GM10266 (cell line): ENCODE measurements at regions not wholly inside any gene's neighbourhood (a gene's known extent, or its start where the extent isn't known, plus 50 kb on each side); places are given as distances from the start of the nearest gene placed in this dataset.

ENCODE experiments used
- DNase-seq: peaks from one replicate; pipeline ENCODE4 v3.0.0; 2012; ENCODE audit errors: extremely low spot score
- TF ChIP-seq, protein P1 (sequence below): IDR thresholded peaks from 2 replicates; pipeline ENCODE4 v1.5.1; 2012; ENCODE audit warnings: mild to moderate bottlenecking, low read depth; ENCODE audit not compliant: control insufficient read depth, insufficient read depth; ENCODE audit errors: missing control alignments

DNA sequence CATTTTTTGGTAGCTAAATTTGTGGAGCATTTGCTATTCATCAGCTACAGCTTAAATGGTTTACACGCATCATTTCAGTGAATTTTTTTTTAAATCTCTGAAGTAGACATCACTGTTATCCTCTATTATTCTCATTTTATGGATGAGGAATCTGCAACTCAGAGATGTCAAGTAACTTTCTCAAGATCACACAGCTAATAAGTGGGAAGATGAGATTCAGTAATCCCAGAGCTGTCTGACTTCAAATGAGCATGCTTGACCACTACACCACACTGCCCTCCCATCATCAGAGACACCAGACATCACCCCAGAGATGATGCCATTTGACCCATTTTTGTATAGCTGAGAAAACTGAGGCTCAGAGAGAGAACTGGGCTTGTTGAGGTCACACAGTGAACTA lies 116.4 kb downstream of the RRAGC start:
- DNase-seq, result no peak
- TF ChIP-seq, protein P1, sequence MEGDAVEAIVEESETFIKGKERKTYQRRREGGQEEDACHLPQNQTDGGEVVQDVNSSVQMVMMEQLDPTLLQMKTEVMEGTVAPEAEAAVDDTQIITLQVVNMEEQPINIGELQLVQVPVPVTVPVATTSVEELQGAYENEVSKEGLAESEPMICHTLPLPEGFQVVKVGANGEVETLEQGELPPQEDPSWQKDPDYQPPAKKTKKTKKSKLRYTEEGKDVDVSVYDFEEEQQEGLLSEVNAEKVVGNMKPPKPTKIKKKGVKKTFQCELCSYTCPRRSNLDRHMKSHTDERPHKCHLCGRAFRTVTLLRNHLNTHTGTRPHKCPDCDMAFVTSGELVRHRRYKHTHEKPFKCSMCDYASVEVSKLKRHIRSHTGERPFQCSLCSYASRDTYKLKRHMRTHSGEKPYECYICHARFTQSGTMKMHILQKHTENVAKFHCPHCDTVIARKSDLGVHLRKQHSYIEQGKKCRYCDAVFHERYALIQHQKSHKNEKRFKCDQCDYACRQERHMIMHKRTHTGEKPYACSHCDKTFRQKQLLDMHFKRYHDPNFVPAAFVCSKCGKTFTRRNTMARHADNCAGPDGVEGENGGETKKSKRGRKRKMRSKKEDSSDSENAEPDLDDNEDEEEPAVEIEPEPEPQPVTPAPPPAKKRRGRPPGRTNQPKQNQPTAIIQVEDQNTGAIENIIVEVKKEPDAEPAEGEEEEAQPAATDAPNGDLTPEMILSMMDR, result no peak

DNA sequence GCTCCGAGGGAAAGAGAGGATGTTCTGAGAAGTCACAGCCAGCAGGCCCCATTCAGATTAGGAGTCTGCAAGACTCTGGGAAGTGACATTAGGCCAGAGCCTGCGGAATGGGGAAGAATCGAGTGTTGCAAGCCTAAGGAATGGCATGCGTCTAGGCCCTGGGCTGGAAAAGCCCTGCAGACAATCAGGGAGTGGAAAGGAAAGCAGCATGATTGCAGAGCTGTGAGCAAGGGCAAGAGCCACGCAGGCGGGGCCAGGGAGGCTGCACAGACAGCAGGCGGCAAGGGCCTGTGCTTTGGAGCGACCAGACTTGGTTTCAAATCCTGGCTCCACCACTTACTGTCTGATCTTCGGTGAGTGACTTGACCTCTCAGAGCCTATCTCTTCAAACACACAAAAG lies 118.2 kb downstream of the RRAGC start:
- TF ChIP-seq, protein P1, result no peak
- DNase-seq, result no peak

DNA sequence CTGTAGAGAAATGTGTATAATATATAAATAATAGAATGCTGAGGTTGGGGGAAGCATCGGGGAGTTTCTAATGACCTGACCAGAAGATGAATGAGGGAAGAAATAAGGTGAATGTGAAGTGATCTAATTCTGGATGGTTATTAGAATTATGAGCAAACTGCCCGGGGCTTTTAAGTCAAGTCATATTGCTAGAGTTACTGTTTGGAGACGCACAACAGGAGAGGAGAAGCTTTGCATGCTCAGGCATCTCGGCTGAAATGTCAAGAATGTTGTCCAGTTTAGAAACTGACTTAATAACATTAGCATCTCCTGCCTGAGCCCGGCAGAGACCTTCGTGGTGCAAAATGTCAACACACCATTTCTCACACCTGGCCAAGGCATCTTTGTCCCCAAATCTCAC lies 119.1 kb downstream of the RRAGC start:
- TF ChIP-seq, protein P1, result no peak
- no peak for DNase-seq

DNA sequence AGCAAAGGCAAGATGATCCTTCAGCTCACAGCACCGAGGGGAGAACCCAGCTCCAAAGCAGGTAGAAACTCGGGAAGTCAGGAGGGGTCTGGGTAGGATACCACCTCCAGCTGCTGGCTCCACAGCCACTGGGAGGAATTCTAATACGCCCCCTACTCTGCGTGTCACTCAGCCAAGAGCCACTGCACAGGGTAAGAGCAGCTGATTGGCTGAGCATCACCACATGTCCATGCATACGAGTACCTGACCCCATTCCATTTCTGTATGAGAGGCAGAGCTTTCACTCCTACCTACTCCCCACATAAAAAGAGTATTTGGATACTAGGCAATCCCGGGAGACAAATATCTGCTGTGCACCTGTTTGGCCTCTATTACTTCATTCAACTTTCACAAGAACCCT lies 121.4 kb downstream of the RRAGC start:
- TF ChIP-seq, protein P1, result no peak
- no peak for DNase-seq

DNA sequence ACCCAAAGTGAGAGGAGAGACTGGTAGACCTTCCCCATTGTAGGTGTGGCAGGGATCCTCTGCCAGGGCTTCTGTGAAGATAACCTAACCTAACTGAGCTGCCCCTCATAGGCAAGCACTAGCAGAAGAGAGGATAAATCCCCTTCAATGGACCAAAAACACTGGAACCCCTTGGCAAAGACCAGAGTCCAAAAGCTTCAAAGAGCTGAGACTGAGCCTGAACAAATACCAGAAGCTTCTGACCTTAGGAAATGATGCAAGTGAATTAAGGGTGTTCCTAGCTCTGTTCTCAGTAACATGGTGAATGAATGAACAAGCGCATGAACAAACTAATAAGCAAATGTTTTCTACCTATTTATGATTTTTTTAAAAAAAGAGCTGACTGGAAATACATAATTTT lies 123.2 kb downstream of the RRAGC start:
- no peak for DNase-seq
- TF ChIP-seq, protein P1, result no peak

DNA sequence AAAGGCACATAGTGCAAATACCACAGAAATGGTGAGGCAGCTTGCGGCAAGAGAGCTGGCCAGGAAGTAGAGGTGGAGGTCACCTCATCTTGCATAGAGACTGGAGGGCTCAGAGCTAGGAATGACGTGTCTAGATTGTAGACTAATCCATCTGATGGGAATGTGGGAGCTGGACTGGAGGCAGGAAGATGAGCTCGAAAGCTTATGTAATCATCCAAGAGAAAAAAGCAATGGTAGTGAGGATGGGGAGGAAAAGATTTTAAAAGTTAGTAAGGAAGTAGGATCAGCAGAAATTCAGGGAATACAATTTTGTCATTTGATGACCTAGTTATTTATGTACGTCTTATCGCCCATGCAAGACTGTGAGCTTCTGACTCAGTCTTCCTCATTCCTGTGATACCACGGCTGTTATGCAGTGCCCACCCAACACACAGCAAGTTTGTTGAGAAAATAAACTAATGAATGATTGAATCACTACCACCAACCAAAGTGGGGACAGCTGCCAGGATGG lies 123.9 kb downstream of the RRAGC start:
- DNase-seq, result no peak

DNA sequence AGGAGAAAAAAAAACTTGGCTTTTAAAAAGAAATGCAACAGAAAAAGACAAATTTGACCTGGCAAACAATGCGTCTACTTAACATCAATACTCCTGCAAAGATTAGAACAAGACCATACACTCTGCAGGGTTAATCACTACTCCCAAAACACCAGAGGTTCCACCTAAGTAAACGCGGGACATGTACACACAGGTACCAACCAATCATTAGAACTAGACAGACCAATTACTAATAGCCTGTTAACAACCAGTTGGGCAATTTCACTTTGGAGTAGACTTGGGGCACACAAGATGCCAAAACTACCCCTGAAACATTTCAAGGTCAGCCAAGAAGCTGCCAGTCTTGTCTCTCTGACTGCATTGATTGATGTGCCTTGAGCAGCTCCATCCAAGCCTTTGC lies 125.8 kb downstream of the RRAGC start:
- TF ChIP-seq, protein P1, result no peak
- DNase-seq, result no peak

More for the DNA sequence above, 123.9 kb downstream of the RRAGC start:
- TF ChIP-seq, protein P1, result no peak
